GM12878 (cell line): ENCODE measurements at regions not wholly inside any gene's neighbourhood (a gene's known extent, or its start where the extent isn't known, plus 50 kb on each side); places are given as distances from the start of the nearest gene placed in this dataset.

ENCODE experiments used
- ATAC-seq: fragments of 200-7000 bp; cut with Tn5 transposase; 3 replicates; pipeline ENCODE4 v1.9.1; 2020; ENCODE audit warnings: mild to moderate bottlenecking, moderate library complexity
- BruUV-seq: library from RNA; stranded (reverse); fragments of 400-500 nt; replicated peaks from 2 replicates; lab custom pipeline; 2021; lab: Mats Ljungman, UMichigan
- CTCF ChIA-PET: fragments of 300-600 bp; sonication (Branson Sonifier 250); formaldehyde crosslinking; extraction: SDS; loops from one replicate; lab custom pipeline; 2021; ENCODE audit warnings: inconsistent platforms; lab: Yijun Ruan, JAX
- POLR2A ChIA-PET: fragments of 350-600 bp; formaldehyde crosslinking; extraction: SDS; loops from one replicate; lab custom pipeline; 2021; ENCODE audit warnings: inconsistent platforms; lab: Charles Lee
- RAD21 ChIA-PET: fragments of 300-600 bp; sonication (Branson Sonifier 250); formaldehyde crosslinking; loops from one replicate; lab custom pipeline; 2023; ENCODE audit warnings: antibody characterized with exemption; ENCODE audit not compliant: unreplicated experiment; lab: Charles Lee
- SMC1A ChIA-PET: fragments of 300-600 bp; sonication (Branson Sonifier 250); formaldehyde crosslinking; loops from one replicate; lab custom pipeline; 2023; ENCODE audit not compliant: unreplicated experiment, uncharacterized antibody; lab: Charles Lee
- DNase-seq: peaks from one replicate; pipeline ENCODE4 v3.0.0-alpha.2; 2011; ENCODE audit warnings: low read depth, low spot score
- FAIRE-seq: peaks from 3 replicates; lab custom pipeline; 2011; peaks lifted over from hg19 to GRCh38; lab: Jason Lieb, UNC
- H2AFZ ChIP-seq: 2 replicates; pipeline ENCODE4 v1.6.0; 2011; ENCODE audit warnings: low read depth, low read length, control low read depth; ENCODE audit not compliant: control insufficient read depth
- H3K27ac ChIP-seq: 2 replicates; pipeline ENCODE4 v1.5.1; 2011; ENCODE audit warnings: control low read depth; ENCODE audit not compliant: control insufficient read depth, insufficient read depth
- H3K27me3 ChIP-seq, 2 experiments: replicated peaks in 1 of 2; 2 replicates each; pipeline versions ENCODE4 v1.6.0 to v1.6.1; 2011; ENCODE audit warnings: low read length in 1 of 2; ENCODE audit not compliant: control insufficient read depth in 2 of 2, insufficient read depth in 2 of 2
- H3K36me3 ChIP-seq, 2 experiments: 2 replicates each; pipeline ENCODE4 v1.5.1; 2011; ENCODE audit warnings: low read length in 1 of 2; ENCODE audit not compliant: control insufficient read depth in 2 of 2, insufficient read depth in 2 of 2
- H3K4me1 ChIP-seq: 2 replicates; pipeline ENCODE4 v1.6.1; 2011; ENCODE audit warnings: mild to moderate bottlenecking, low read length, moderate library complexity, mixed read lengths; ENCODE audit not compliant: control insufficient read depth, insufficient read depth
- H3K4me2 ChIP-seq: 2 replicates; pipeline ENCODE4 v1.6.0; 2011; ENCODE audit warnings: control low read depth; ENCODE audit not compliant: control insufficient read depth, insufficient read depth
- H3K4me3 ChIP-seq: fragments of 200-600 bp; sonication (generic); 2 replicates; pipeline ENCODE4 v1.5.1; 2016
- H3K79me2 ChIP-seq: 2 replicates; pipeline ENCODE4 v1.6.0; 2011; ENCODE audit warnings: low read length; ENCODE audit not compliant: control insufficient read depth, insufficient read depth
- H3K9ac ChIP-seq: 2 replicates; pipeline ENCODE4 v1.8.0; 2011; ENCODE audit warnings: low read length, control low read depth, mixed read lengths; ENCODE audit not compliant: control insufficient read depth, insufficient read depth
- H3K9me3 ChIP-seq: replicated peaks from 3 replicates; pipeline ENCODE4 v1.5.1; 2011; ENCODE audit warnings: mild to moderate bottlenecking, low read length; ENCODE audit not compliant: control insufficient read depth, insufficient read depth
- H4K20me1 ChIP-seq: 2 replicates; pipeline ENCODE4 v1.6.0; 2011; ENCODE audit not compliant: control insufficient read depth, insufficient read depth
- GABPA ChIP-seq: IDR thresholded peaks from 2 replicates; pipeline ENCODE4 v1.6.1; 2014; ENCODE audit warnings: antibody characterized with exemption, low read depth, mild to moderate bottlenecking, inconsistent platforms
- MTA2 ChIP-seq: fragments of 450-650 bp; IDR thresholded peaks from 2 replicates; pipeline ENCODE4 v1.6.1; 2016; ENCODE audit warnings: low read depth, mild to moderate bottlenecking, moderate library complexity
- NBN ChIP-seq: fragments of 450-650 bp; IDR thresholded peaks from 2 replicates; pipeline ENCODE4 v1.6.1; 2016
- NFIC ChIP-seq: IDR thresholded peaks from 2 replicates; pipeline ENCODE4 v1.6.1; 2012; ENCODE audit warnings: low read depth, mild to moderate bottlenecking, inconsistent platforms, low read length, moderate library complexity
- RFX5 ChIP-seq: IDR thresholded peaks from 2 replicates; pipeline ENCODE4 v1.6.1; 2011; ENCODE audit warnings: low read depth, low read length, improper control_type of control experiment
- SPI1 ChIP-seq: IDR thresholded peaks from 2 replicates; pipeline ENCODE4 v1.6.1; 2011; ENCODE audit warnings: low read depth, mild to moderate bottlenecking, low read length, moderate library complexity, borderline replicate concordance; ENCODE audit not compliant: insufficient read depth
- SRF ChIP-seq, 2 experiments: IDR thresholded peaks; 2 replicates each; pipeline ENCODE4 v1.6.1; 2011; ENCODE audit warnings: low read depth in 2 of 2, low read length in 2 of 2, mild to moderate bottlenecking in 1 of 2, moderate library complexity in 1 of 2
- WGBS: methylation state at CpG from one replicate; pipeline ENCODE4 v1.1.6; 2016; ENCODE audit warnings: low lambda C conversion rate; ENCODE audit not compliant: insufficient replicate concordance, insufficient coverage; ENCODE audit errors: missing lambda C conversion rate; 5-methylcytosine and 5-hydroxymethylcytosine counted together
- in situ Hi-C: fragments of 300-500 bp; cut with MboI; formaldehyde crosslinking; loops from 9 replicates; pipeline ENCODE4 v1.14.3; 2018; ENCODE audit warnings: mixed read lengths
- intact Hi-C: fragments of 100-400 bp; cut with micrococcal nuclease; formaldehyde crosslinking; loops from one replicate; pipeline ENCODE4 v1.14.2; 2022; ENCODE audit not compliant: unreplicated experiment
- TF ChIP-seq, protein P1 (sequence below): IDR thresholded peaks from 2 replicates; pipeline ENCODE4 v1.6.1; 2012; ENCODE audit warnings: improper control_type of control experiment, low read depth, low read length; ENCODE audit not compliant: insufficient replicate concordance
- TF ChIP-seq, protein P2 (sequence below): fragments of 450-650 bp; IDR thresholded peaks from 2 replicates; pipeline ENCODE4 v1.6.1; 2017; ENCODE audit warnings: antibody characterized with exemption, mild to moderate bottlenecking, moderate library complexity
- TF ChIP-seq, protein P3 (sequence below): fragments of 450-650 bp; IDR thresholded peaks from 2 replicates; pipeline ENCODE4 v1.6.1; 2017; ENCODE audit warnings: mild to moderate bottlenecking, moderate library complexity
- TF ChIP-seq, protein P4 (sequence below): IDR thresholded peaks from 2 replicates; pipeline ENCODE4 v1.6.1; 2012; ENCODE audit warnings: low read depth, low read length, improper control_type of control experiment

DNA sequence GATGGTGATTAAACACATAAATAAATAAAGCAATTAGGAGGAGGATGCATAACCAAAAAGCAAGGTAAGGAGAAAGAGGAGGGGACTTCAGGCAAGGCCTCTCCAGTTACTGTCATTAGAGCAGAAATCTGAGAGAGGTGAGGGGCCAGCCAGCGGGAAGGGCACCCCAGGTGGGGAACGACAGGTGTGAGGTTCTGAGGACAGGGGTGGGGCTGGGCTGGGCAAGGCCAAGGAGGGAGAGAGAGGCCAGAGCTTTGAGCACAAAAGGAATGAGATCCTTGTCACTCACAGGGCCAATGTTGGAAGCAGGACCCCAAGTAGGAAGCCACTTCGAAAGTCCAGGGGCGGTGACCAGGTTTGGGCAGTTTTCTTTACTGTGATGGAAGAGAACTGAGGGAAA, 182.2 kb upstream of the RAB4A start:
- Histone ChIP-seq H3K9me3 (no peaks in the 10 kb centered on the region; the same call in 2 of the 3 replicates), H3K4me2 (no peak overlapping the region), H3K9ac (no peak overlapping the region), H3K4me1 (peaks cover 3% of the 10 kb centered on the region; the same call in 1 of the 2 replicates), H3K36me3 (no peaks in the 10 kb centered on the region), H3K79me2 (no peaks in the 10 kb centered on the region), H4K20me1 (no peaks in the 10 kb centered on the region), H3K27me3 (no peaks in the 10 kb centered on the region; a peak in 1 of 4 replicates), H3K27ac (no peak overlapping the region), H2AFZ (no peak overlapping the region), H3K4me3 (no peak overlapping the region)
- FAIRE-seq (no peak), ATAC-seq (no peak), DNase-seq (no peak)
- no TSS peak for BruUV-seq
- ChIA-PET POLR2A (no interaction called here), CTCF (no interaction called here), RAD21 (no interaction called here), SMC1A (no interaction called here)
- no peak for TF ChIP-seq GABPA
- TF ChIP-seq, protein P1, sequence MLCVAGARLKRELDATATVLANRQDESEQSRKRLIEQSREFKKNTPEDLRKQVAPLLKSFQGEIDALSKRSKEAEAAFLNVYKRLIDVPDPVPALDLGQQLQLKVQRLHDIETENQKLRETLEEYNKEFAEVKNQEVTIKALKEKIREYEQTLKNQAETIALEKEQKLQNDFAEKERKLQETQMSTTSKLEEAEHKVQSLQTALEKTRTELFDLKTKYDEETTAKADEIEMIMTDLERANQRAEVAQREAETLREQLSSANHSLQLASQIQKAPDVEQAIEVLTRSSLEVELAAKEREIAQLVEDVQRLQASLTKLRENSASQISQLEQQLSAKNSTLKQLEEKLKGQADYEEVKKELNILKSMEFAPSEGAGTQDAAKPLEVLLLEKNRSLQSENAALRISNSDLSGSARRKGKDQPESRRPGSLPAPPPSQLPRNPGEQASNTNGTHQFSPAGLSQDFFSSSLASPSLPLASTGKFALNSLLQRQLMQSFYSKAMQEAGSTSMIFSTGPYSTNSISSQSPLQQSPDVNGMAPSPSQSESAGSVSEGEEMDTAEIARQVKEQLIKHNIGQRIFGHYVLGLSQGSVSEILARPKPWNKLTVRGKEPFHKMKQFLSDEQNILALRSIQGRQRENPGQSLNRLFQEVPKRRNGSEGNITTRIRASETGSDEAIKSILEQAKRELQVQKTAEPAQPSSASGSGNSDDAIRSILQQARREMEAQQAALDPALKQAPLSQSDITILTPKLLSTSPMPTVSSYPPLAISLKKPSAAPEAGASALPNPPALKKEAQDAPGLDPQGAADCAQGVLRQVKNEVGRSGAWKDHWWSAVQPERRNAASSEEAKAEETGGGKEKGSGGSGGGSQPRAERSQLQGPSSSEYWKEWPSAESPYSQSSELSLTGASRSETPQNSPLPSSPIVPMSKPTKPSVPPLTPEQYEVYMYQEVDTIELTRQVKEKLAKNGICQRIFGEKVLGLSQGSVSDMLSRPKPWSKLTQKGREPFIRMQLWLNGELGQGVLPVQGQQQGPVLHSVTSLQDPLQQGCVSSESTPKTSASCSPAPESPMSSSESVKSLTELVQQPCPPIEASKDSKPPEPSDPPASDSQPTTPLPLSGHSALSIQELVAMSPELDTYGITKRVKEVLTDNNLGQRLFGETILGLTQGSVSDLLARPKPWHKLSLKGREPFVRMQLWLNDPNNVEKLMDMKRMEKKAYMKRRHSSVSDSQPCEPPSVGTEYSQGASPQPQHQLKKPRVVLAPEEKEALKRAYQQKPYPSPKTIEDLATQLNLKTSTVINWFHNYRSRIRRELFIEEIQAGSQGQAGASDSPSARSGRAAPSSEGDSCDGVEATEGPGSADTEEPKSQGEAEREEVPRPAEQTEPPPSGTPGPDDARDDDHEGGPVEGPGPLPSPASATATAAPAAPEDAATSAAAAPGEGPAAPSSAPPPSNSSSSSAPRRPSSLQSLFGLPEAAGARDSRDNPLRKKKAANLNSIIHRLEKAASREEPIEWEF, result no peak
- TF ChIP-seq, protein P2, sequence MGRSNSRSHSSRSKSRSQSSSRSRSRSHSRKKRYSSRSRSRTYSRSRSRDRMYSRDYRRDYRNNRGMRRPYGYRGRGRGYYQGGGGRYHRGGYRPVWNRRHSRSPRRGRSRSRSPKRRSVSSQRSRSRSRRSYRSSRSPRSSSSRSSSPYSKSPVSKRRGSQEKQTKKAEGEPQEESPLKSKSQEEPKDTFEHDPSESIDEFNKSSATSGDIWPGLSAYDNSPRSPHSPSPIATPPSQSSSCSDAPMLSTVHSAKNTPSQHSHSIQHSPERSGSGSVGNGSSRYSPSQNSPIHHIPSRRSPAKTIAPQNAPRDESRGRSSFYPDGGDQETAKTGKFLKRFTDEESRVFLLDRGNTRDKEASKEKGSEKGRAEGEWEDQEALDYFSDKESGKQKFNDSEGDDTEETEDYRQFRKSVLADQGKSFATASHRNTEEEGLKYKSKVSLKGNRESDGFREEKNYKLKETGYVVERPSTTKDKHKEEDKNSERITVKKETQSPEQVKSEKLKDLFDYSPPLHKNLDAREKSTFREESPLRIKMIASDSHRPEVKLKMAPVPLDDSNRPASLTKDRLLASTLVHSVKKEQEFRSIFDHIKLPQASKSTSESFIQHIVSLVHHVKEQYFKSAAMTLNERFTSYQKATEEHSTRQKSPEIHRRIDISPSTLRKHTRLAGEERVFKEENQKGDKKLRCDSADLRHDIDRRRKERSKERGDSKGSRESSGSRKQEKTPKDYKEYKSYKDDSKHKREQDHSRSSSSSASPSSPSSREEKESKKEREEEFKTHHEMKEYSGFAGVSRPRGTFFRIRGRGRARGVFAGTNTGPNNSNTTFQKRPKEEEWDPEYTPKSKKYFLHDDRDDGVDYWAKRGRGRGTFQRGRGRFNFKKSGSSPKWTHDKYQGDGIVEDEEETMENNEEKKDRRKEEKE, result no peak
- TF ChIP-seq, protein P3, sequence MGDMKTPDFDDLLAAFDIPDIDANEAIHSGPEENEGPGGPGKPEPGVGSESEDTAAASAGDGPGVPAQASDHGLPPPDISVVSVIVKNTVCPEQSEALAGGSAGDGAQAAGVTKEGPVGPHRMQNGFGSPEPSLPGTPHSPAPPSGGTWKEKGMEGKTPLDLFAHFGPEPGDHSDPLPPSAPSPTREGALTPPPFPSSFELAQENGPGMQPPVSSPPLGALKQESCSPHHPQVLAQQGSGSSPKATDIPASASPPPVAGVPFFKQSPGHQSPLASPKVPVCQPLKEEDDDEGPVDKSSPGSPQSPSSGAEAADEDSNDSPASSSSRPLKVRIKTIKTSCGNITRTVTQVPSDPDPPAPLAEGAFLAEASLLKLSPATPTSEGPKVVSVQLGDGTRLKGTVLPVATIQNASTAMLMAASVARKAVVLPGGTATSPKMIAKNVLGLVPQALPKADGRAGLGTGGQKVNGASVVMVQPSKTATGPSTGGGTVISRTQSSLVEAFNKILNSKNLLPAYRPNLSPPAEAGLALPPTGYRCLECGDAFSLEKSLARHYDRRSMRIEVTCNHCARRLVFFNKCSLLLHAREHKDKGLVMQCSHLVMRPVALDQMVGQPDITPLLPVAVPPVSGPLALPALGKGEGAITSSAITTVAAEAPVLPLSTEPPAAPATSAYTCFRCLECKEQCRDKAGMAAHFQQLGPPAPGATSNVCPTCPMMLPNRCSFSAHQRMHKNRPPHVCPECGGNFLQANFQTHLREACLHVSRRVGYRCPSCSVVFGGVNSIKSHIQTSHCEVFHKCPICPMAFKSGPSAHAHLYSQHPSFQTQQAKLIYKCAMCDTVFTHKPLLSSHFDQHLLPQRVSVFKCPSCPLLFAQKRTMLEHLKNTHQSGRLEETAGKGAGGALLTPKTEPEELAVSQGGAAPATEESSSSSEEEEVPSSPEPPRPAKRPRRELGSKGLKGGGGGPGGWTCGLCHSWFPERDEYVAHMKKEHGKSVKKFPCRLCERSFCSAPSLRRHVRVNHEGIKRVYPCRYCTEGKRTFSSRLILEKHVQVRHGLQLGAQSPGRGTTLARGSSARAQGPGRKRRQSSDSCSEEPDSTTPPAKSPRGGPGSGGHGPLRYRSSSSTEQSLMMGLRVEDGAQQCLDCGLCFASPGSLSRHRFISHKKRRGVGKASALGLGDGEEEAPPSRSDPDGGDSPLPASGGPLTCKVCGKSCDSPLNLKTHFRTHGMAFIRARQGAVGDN, result no peak
- TF ChIP-seq, protein P4, sequence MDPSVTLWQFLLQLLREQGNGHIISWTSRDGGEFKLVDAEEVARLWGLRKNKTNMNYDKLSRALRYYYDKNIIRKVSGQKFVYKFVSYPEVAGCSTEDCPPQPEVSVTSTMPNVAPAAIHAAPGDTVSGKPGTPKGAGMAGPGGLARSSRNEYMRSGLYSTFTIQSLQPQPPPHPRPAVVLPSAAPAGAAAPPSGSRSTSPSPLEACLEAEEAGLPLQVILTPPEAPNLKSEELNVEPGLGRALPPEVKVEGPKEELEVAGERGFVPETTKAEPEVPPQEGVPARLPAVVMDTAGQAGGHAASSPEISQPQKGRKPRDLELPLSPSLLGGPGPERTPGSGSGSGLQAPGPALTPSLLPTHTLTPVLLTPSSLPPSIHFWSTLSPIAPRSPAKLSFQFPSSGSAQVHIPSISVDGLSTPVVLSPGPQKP, result no peak
- no peak for TF ChIP-seq SPI1
- no peak for TF ChIP-seq RFX5
- no peak for TF ChIP-seq NFIC
- no peak for TF ChIP-seq SRF (IDR thresholded peaks at IDR 0.05; ENCODE audit: low read depth in 2 of 2, low read length in 2 of 2)
- TF ChIP-seq MTA2, result no peak
- no peak for TF ChIP-seq NBN
- WGBS, result 21% methylated on average over 4 of the region's 4 CpGs
- intact Hi-C loops (no loop called here), in situ Hi-C loops (no loop called here)
